GM23338 (cell line): ENCODE measurements at regions not wholly inside any gene's neighbourhood (a gene's known extent, or its start where the extent isn't known, plus 50 kb on each side); places are given as distances from the start of the nearest gene placed in this dataset.

Experiments used
- ATAC-seq: fragments of 200-7000 bp; cut with Tn5 transposase; 3 replicates; pipeline ENCODE4 v1.9.1; 2020
- DNase-seq: peaks from one replicate; pipeline ENCODE4 v3.0.0-alpha.2; 2015; ENCODE audit warnings: low spot score
- H2AFZ ChIP-seq: fragments of 200-600 bp; sonication (generic); 2 replicates; pipeline ENCODE4 v1.8.0; 2016; ENCODE audit warnings: antibody characterized with exemption, mild to moderate bottlenecking, moderate library complexity
- H3F3A ChIP-seq: fragments of 200-600 bp; sonication (generic); replicated peaks from 2 replicates; pipeline ENCODE4 v1.8.0; 2017; ENCODE audit warnings: antibody characterized with exemption, mixed run types, low read depth
- H3K27ac ChIP-seq: fragments of 200-600 bp; sonication (generic); 2 replicates; pipeline ENCODE4 v1.6.1; 2016; ENCODE audit warnings: low read depth
- H3K27me3 ChIP-seq: fragments of 200-600 bp; sonication (generic); 2 replicates; pipeline ENCODE4 v1.8.0; 2016; ENCODE audit warnings: mild to moderate bottlenecking, mixed run types, moderate library complexity; ENCODE audit not compliant: insufficient read depth
- H3K36me3 ChIP-seq: fragments of 200-600 bp; sonication (generic); 2 replicates; pipeline ENCODE4 v1.8.0; 2016; ENCODE audit warnings: mild to moderate bottlenecking; ENCODE audit not compliant: insufficient read depth
- H3K4me1 ChIP-seq: fragments of 200-600 bp; sonication (generic); 2 replicates; pipeline ENCODE4 v1.8.0; 2016; ENCODE audit warnings: mild to moderate bottlenecking, moderate library complexity; ENCODE audit not compliant: insufficient read depth
- H3K4me2 ChIP-seq: fragments of 200-600 bp; sonication (generic); 2 replicates; pipeline ENCODE4 v1.7.1; 2017; ENCODE audit warnings: mixed run types
- H3K4me3 ChIP-seq: fragments of 200-600 bp; sonication (generic); 2 replicates; pipeline ENCODE4 v1.6.1; 2016; ENCODE audit warnings: mixed run types
- H3K79me2 ChIP-seq: fragments of 200-600 bp; sonication (generic); replicated peaks from 2 replicates; pipeline ENCODE4 v1.8.0; 2017; ENCODE audit warnings: mild to moderate bottlenecking; ENCODE audit not compliant: insufficient read depth
- H3K9me2 ChIP-seq: fragments of 200-600 bp; sonication (generic); 2 replicates; pipeline ENCODE4 v1.8.0; 2017; ENCODE audit not compliant: insufficient read depth
- H4K20me1 ChIP-seq: fragments of 200-600 bp; sonication (generic); replicated peaks from 2 replicates; pipeline ENCODE4 v1.8.0; 2017; ENCODE audit warnings: mild to moderate bottlenecking; ENCODE audit not compliant: insufficient read depth
- H3K27ac Mint-ChIP-seq: 2 replicates; pipeline ENCODE4 v1.8.0; 2020; ENCODE audit warnings: inconsistent platforms, mild to moderate bottlenecking, moderate library complexity, mixed read lengths
- H3K27me3 Mint-ChIP-seq: 3 replicates; pipeline ENCODE4 v1.8.0; 2022; ENCODE audit warnings: low read depth, mild to moderate bottlenecking, moderate library complexity, mixed read lengths, inconsistent platforms; ENCODE audit not compliant: insufficient read depth, poor library complexity
- H3K36me3 Mint-ChIP-seq: 3 replicates; pipeline ENCODE4 v1.8.0; 2021; ENCODE audit warnings: low read depth, mild to moderate bottlenecking, inconsistent platforms, moderate library complexity, mixed read lengths
- H3K4me1 Mint-ChIP-seq: 3 replicates; pipeline ENCODE4 v1.8.0; 2020; ENCODE audit warnings: mild to moderate bottlenecking, inconsistent platforms, mixed read lengths
- H3K4me3 Mint-ChIP-seq: 3 replicates; pipeline ENCODE4 v1.8.0; 2021; ENCODE audit warnings: moderate library complexity, mild to moderate bottlenecking, inconsistent platforms, mixed read lengths
- H3K9me3 Mint-ChIP-seq: 3 replicates; pipeline ENCODE4 v1.8.0; 2020; ENCODE audit warnings: moderate library complexity, mild to moderate bottlenecking, inconsistent platforms, mixed read lengths
- CREB1 ChIP-seq: fragments of 250-450 bp; sonication (Bioruptor Pico); IDR thresholded peaks from 2 replicates; pipeline ENCODE4 v1.5.0; 2020; ENCODE audit warnings: low read depth, mild to moderate bottlenecking, moderate library complexity
- CTCF ChIP-seq, 2 experiments: fragments of 200-600 bp in 1 of 2; sonication (generic) in 1 of 2; conservative IDR thresholded peaks; 2 replicates each; pipeline versions ENCODE4 v1.5.1 to v1.6.1; 2016 to 2017; ENCODE audit warnings: antibody characterized with exemption in 2 of 2, low read depth in 2 of 2, mild to moderate bottlenecking in 2 of 2, moderate library complexity in 1 of 2
- ETS1 ChIP-seq: IDR thresholded peaks from 2 replicates; pipeline ENCODE4 v1.6.1; 2016; ENCODE audit warnings: antibody characterized with exemption
- EZH2 ChIP-seq: fragments of 200-600 bp; sonication (generic); IDR thresholded peaks from one replicate; pipeline ENCODE4 v1.8.0; 2017; ENCODE audit warnings: antibody characterized with exemption, mild to moderate bottlenecking, low read depth; ENCODE audit not compliant: unreplicated experiment
- EZH2phosphoT487 ChIP-seq: fragments of 200-600 bp; sonication (generic); IDR thresholded peaks from one replicate; pipeline ENCODE4 v1.8.1; 2018; ENCODE audit warnings: antibody characterized with exemption; ENCODE audit not compliant: unreplicated experiment
- NANOG ChIP-seq: IDR thresholded peaks from 2 replicates; pipeline ENCODE4 v1.6.1; 2016; ENCODE audit warnings: antibody characterized with exemption, borderline replicate concordance
- POLR2AphosphoS5 ChIP-seq: IDR thresholded peaks from 2 replicates; pipeline ENCODE4 v1.6.1; 2016; ENCODE audit warnings: antibody characterized with exemption, low read depth
- REST ChIP-seq: IDR thresholded peaks from one replicate; pipeline ENCODE4 v1.6.1; 2018; ENCODE audit warnings: antibody characterized with exemption; ENCODE audit not compliant: unreplicated experiment
- ZNF114 ChIP-seq: fragments of 250-450 bp; sonication (Bioruptor Pico); IDR thresholded peaks from 2 replicates; pipeline ENCODE4 v1.5.0; 2020; ENCODE audit warnings: mild to moderate bottlenecking, moderate library complexity
- ZNF331 ChIP-seq: fragments of 250-450 bp; sonication (Bioruptor Pico); IDR thresholded peaks from 2 replicates; pipeline ENCODE4 v1.5.0; 2020; ENCODE audit warnings: low read depth, mild to moderate bottlenecking, moderate library complexity

- H3K27me3 Mint-ChIP-seq: peaks cover 2% of the 10 kb centered on the region
- H3K4me2 ChIP-seq: no peak overlapping the region
- peaks cover 9% of the 10 kb centered on the region; the same call in 2 of the 3 replicates for H3K9me3 Mint-ChIP-seq
- no peaks in the 10 kb centered on the region for H4K20me1 ChIP-seq
- no peaks in the 10 kb centered on the region for H3K9me2 ChIP-seq
- no peak for TF ChIP-seq POLR2AphosphoS5
- no peak for TF ChIP-seq EZH2
- TF ChIP-seq ZNF331 (CRISPR knock-in tag): no peak
- TF ChIP-seq CTCF (conservative IDR thresholded peaks at IDR 0.05; ENCODE audit: low read depth in 2 of 2): no peak
- TF ChIP-seq ZNF114: no peak
- TF ChIP-seq EZH2phosphoT487: no peak
- H3K36me3 ChIP-seq: no peaks in the 10 kb centered on the region
- H3K27ac ChIP-seq: no peak overlapping the region
- H3K4me1 ChIP-seq: no peaks in the 10 kb centered on the region
- no peaks in the 10 kb centered on the region for H3K4me1 Mint-ChIP-seq
- H3K79me2 ChIP-seq: no peaks in the 10 kb centered on the region
- no peak overlapping the region for H3K4me3 ChIP-seq
- H3K27me3 ChIP-seq: no peaks in the 10 kb centered on the region
- no peak overlapping the region for H2AFZ ChIP-seq
- no peak for DNase-seq
- H3K4me3 Mint-ChIP-seq: no peak overlapping the region
- no peak overlapping the region for H3K27ac Mint-ChIP-seq
- H3F3A ChIP-seq: no peaks in the 10 kb centered on the region
- 0 out of 3 replicates have a peak, but pooled peaks cover under 1% of the 10 kb centered on the region for H3K36me3 Mint-ChIP-seq
- ATAC-seq: no peak
Observed at GRCh38 chr5:97560599-97560993, 377.5 kb upstream of the RIOK2 start.

GRCh38 chr5:97563050-97563657 lies 380.1 kb upstream of the RIOK2 start:
- H3K4me1 ChIP-seq: no peaks in the 10 kb centered on the region
- Mint-ChIP-seq H3K4me1 (no peaks in the 10 kb centered on the region), H3K36me3 (peaks cover 7% of the 10 kb centered on the region; the same call in 2 of the 3 replicates), H3K27ac (no peak overlapping the region), H3K4me3 (no peak overlapping the region), H3K27me3 (peaks cover 2% of the 10 kb centered on the region), H3K9me3 (peaks cover 21% of the 10 kb centered on the region)
- no peak overlapping the region for H3K27ac ChIP-seq
- no peak for TF ChIP-seq NANOG
- TF ChIP-seq REST: no peak
- no peak for TF ChIP-seq CTCF (conservative IDR thresholded peaks at IDR 0.05; ENCODE audit: low read depth in 2 of 2)
- TF ChIP-seq CREB1 (CRISPR knock-in tag): no peak
- no peak for TF ChIP-seq ETS1
- H2AFZ ChIP-seq: no peak overlapping the region
- H3K4me2 ChIP-seq: no peak overlapping the region
- H3K79me2 ChIP-seq: no peaks in the 10 kb centered on the region
- H3F3A ChIP-seq: no peaks in the 10 kb centered on the region
- no peak overlapping the region for H3K4me3 ChIP-seq
- H3K27me3 ChIP-seq: no peaks in the 10 kb centered on the region
- no peak for ATAC-seq
- H3K36me3 ChIP-seq: peaks cover 6% of the 10 kb centered on the region; the same call in 1 of the 2 replicates
- H4K20me1 ChIP-seq: no peaks in the 10 kb centered on the region
- no peak for DNase-seq
- no peaks in the 10 kb centered on the region for H3K9me2 ChIP-seq
